ENCODE measurements at regions not wholly inside any gene's neighbourhood (a gene's known extent, or its start where the extent isn't known, plus 50 kb on each side); places are given as distances from the start of the nearest gene placed in this dataset.

DNA sequence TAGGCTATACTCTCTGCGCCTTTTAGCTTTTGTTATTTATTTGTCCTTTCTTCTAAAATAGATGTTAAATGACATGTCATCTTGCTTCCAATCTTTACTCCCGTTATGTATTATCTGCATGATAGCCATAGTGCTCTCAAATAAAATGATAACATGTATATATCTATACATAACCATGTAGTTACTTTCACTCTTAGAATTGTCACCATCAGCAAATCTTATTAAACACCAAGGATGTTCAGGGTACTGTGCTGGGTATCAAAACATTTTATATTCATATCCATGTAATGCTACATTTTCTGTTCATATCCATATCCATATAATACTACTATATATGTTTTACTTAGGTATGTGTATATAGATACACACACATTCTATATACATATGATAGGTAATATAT, 176.4 kb upstream of the CHST9 start:
- Histone ChIP-seq H3K27me3 (ENCODE audit: insufficient read depth, low read length) (no peaks in the 10 kb centered on the region), H3K36me3 (ENCODE audit: insufficient read depth, low read depth, low read length) (no peaks in the 10 kb centered on the region), H3K4me3 (ENCODE audit: low read length) (no peak overlapping the region), H3K27ac (ENCODE audit: low read length) (no peak overlapping the region), H3K4me1 (ENCODE audit: insufficient read depth, low read length) (no peaks in the 10 kb centered on the region), H3K9me3 (ENCODE audit: insufficient read depth, low read depth, low read length) (no peaks in the 10 kb centered on the region), H3K9ac (ENCODE audit: low read depth, low read length) (no peak overlapping the region)

DNA sequence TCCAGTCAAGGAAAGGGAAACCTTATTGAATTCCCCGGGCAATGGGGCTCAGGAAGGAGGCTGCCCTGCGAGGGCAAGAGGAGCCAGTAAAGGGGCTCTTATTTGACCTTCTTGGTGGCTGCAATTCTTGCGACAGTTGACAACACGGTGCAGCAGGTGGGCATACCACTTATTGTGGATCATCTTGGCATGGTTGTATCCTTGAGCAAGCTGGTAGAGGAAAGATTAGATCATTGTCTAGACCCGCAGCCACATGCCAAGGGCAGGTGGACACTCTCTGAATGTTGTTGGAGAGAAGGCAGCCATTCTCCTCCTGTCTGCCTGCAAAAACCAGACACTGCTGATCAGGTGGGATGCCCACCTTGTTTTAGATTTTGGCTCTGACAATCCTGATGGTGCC, 170.2 kb upstream of the CHST9 start:
- H3K27ac ChIP-seq (ENCODE audit: low read length): no peak overlapping the region
- no peaks in the 10 kb centered on the region for H3K27me3 ChIP-seq (ENCODE audit: insufficient read depth, low read length)
- no peaks in the 10 kb centered on the region for H3K9me3 ChIP-seq (ENCODE audit: insufficient read depth, low read depth, low read length)
- no peak overlapping the region for H3K4me3 ChIP-seq (ENCODE audit: low read length)
- no peak overlapping the region for H3K9ac ChIP-seq (ENCODE audit: low read depth, low read length)
- no peaks in the 10 kb centered on the region for H3K4me1 ChIP-seq (ENCODE audit: insufficient read depth, low read length)
- H3K36me3 ChIP-seq (ENCODE audit: insufficient read depth, low read depth, low read length): no peaks in the 10 kb centered on the region

DNA sequence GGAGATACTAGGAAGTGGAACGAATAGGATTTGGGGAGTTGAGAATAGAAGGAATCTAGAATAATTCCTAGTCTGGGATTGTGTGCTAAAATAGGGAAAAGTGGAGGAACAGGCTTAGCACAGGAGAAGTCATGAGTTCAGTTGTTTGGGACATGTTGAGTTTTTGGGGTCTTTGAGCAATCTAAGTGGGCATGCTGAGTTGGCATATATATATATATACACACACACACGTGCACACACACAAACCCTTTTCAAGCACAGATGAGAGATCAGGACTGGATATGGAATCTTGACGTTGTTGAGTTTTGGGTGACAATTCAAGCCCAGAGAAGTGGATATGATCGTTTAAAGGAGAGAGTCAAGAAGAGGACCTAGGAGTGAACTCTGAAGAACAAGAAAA, 168.2 kb upstream of the CHST9 start:
- Histone ChIP-seq H3K27ac (ENCODE audit: low read length) (no peak overlapping the region), H3K4me3 (ENCODE audit: low read length) (no peak overlapping the region), H3K27me3 (ENCODE audit: insufficient read depth, low read length) (no peaks in the 10 kb centered on the region), H3K9me3 (ENCODE audit: insufficient read depth, low read depth, low read length) (no peaks in the 10 kb centered on the region), H3K9ac (ENCODE audit: low read depth, low read length) (no peak overlapping the region), H3K4me1 (ENCODE audit: insufficient read depth, low read length) (no peaks in the 10 kb centered on the region), H3K36me3 (ENCODE audit: insufficient read depth, low read depth, low read length) (no peaks in the 10 kb centered on the region)

GRCh38 chr18:27349284-27349882, 164.3 kb upstream of the CHST9 start:
- H3K9me3 ChIP-seq (ENCODE audit: insufficient read depth, low read depth, low read length): no peaks in the 10 kb centered on the region
- no peaks in the 10 kb centered on the region for H3K4me1 ChIP-seq (ENCODE audit: insufficient read depth, low read length)
- H3K27ac ChIP-seq (ENCODE audit: low read length): no peak overlapping the region
- no peaks in the 10 kb centered on the region for H3K36me3 ChIP-seq (ENCODE audit: insufficient read depth, low read depth, low read length)
- no peak overlapping the region for H3K9ac ChIP-seq (ENCODE audit: low read depth, low read length)
- H3K27me3 ChIP-seq (ENCODE audit: insufficient read depth, low read length): no peaks in the 10 kb centered on the region
- no peak overlapping the region for H3K4me3 ChIP-seq (ENCODE audit: low read length)

GRCh38 chr18:27331606-27332005, 146.5 kb upstream of the CHST9 start:
- H3K9ac ChIP-seq (ENCODE audit: low read depth, low read length): no peak overlapping the region
- H3K27ac ChIP-seq (ENCODE audit: low read length): no peak overlapping the region
- no peaks in the 10 kb centered on the region for H3K9me3 ChIP-seq (ENCODE audit: insufficient read depth, low read depth, low read length)
- H3K4me1 ChIP-seq (ENCODE audit: insufficient read depth, low read length): no peaks in the 10 kb centered on the region
- no peaks in the 10 kb centered on the region for H3K27me3 ChIP-seq (ENCODE audit: insufficient read depth, low read length)
- no peaks in the 10 kb centered on the region for H3K36me3 ChIP-seq (ENCODE audit: insufficient read depth, low read depth, low read length)
- H3K4me3 ChIP-seq (ENCODE audit: low read length): no peak overlapping the region

DNA sequence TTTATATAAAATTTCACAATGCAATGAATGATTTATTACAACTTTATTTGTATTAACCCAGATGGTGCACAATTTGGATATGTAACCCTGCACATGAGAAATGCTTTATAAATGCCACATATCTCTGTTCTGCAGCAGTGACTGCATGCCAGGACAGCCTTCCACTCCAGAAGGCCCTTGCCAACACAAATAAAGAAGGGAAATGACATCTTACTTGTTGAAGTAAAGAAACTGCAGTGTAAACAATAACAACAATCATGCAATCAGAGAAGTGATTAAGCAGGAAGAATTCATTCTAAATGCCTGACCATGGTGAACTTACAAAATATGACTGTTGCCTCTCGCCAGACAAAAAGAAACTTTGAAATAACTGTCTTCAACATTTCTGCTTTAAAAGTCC, 129.9 kb upstream of the CHST9 start:
- H3K4me3 ChIP-seq (ENCODE audit: low read length): no peak overlapping the region
- H3K9ac ChIP-seq (ENCODE audit: low read depth, low read length): no peak overlapping the region
- H3K36me3 ChIP-seq (ENCODE audit: insufficient read depth, low read depth, low read length): no peaks in the 10 kb centered on the region
- no peaks in the 10 kb centered on the region for H3K27me3 ChIP-seq (ENCODE audit: insufficient read depth, low read length)
- H3K9me3 ChIP-seq (ENCODE audit: insufficient read depth, low read depth, low read length): no peaks in the 10 kb centered on the region; the same call in 1 of the 2 replicates
- no peaks in the 10 kb centered on the region for H3K4me1 ChIP-seq (ENCODE audit: insufficient read depth, low read length)
- no peak overlapping the region for H3K27ac ChIP-seq (ENCODE audit: low read length)

DNA sequence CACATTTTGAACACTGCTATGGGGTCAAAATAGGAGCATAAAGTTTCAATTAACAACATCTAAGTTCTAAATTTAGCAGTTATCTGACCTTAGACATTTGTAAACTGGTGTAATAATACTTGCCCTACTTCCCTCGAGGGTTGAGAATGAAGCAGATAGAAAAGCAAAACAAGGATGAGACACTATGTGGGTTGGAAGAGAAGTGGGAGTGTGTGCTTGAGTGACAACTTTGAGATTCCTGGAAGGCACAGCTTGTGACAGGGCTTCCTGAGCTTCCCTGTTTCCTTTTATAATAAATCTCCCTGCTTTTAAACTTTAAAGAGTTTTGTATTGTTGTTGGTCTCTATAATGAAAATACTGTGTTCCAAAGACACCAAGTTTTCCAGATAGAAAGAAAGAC, 128.6 kb upstream of the CHST9 start:
- no peaks in the 10 kb centered on the region for H3K36me3 ChIP-seq (ENCODE audit: insufficient read depth, low read depth, low read length)
- no peaks in the 10 kb centered on the region; the same call in 1 of the 2 replicates for H3K9me3 ChIP-seq (ENCODE audit: insufficient read depth, low read depth, low read length)
- H3K27me3 ChIP-seq (ENCODE audit: insufficient read depth, low read length): no peaks in the 10 kb centered on the region
- no peak overlapping the region for H3K27ac ChIP-seq (ENCODE audit: low read length)
- no peak overlapping the region for H3K4me3 ChIP-seq (ENCODE audit: low read length)
- no peaks in the 10 kb centered on the region for H3K4me1 ChIP-seq (ENCODE audit: insufficient read depth, low read length)
- H3K9ac ChIP-seq (ENCODE audit: low read depth, low read length): no peak overlapping the region

- no peak overlapping the region for H3K4me3 ChIP-seq (ENCODE audit: low read length)
- H3K4me1 ChIP-seq (ENCODE audit: insufficient read depth, low read length): no peaks in the 10 kb centered on the region
- no peak overlapping the region for H3K9ac ChIP-seq (ENCODE audit: low read depth, low read length)
- H3K36me3 ChIP-seq (ENCODE audit: insufficient read depth, low read depth, low read length): no peaks in the 10 kb centered on the region
- H3K9me3 ChIP-seq (ENCODE audit: insufficient read depth, low read depth, low read length): no peaks in the 10 kb centered on the region; the same call in 1 of the 2 replicates
- no peaks in the 10 kb centered on the region for H3K27me3 ChIP-seq (ENCODE audit: insufficient read depth, low read length)
- H3K27ac ChIP-seq (ENCODE audit: low read length): no peak overlapping the region
Measured at GRCh38 chr18:27312853-27313252, 127.7 kb upstream of the CHST9 start.

GRCh38 chr18:27312153-27312552, 127.0 kb upstream of the CHST9 start:
- H3K9me3 ChIP-seq (ENCODE audit: insufficient read depth, low read depth, low read length): no peaks in the 10 kb centered on the region; the same call in 1 of the 2 replicates
- no peak overlapping the region for H3K4me3 ChIP-seq (ENCODE audit: low read length)
- H3K4me1 ChIP-seq (ENCODE audit: insufficient read depth, low read length): no peaks in the 10 kb centered on the region
- H3K36me3 ChIP-seq (ENCODE audit: insufficient read depth, low read depth, low read length): no peaks in the 10 kb centered on the region
- no peaks in the 10 kb centered on the region for H3K27me3 ChIP-seq (ENCODE audit: insufficient read depth, low read length)
- no peak overlapping the region for H3K27ac ChIP-seq (ENCODE audit: low read length)
- no peak overlapping the region for H3K9ac ChIP-seq (ENCODE audit: low read depth, low read length)

- H3K4me3 ChIP-seq (ENCODE audit: low read length): no peak overlapping the region
- no peaks in the 10 kb centered on the region for H3K36me3 ChIP-seq (ENCODE audit: insufficient read depth, low read depth, low read length)
- H3K27ac ChIP-seq (ENCODE audit: low read length): no peak overlapping the region
- H3K4me1 ChIP-seq (ENCODE audit: insufficient read depth, low read length): no peaks in the 10 kb centered on the region
- no peaks in the 10 kb centered on the region for H3K27me3 ChIP-seq (ENCODE audit: insufficient read depth, low read length)
- no peak overlapping the region for H3K9ac ChIP-seq (ENCODE audit: low read depth, low read length)
- H3K9me3 ChIP-seq (ENCODE audit: insufficient read depth, low read depth, low read length): no peaks in the 10 kb centered on the region; the same call in 1 of the 2 replicates
Measured at GRCh38 chr18:27311114-27311513, 126.0 kb upstream of the CHST9 start.

- no peak overlapping the region for H3K27ac ChIP-seq (ENCODE audit: low read length)
- H3K9ac ChIP-seq (ENCODE audit: low read depth, low read length): no peak overlapping the region
- no peaks in the 10 kb centered on the region for H3K36me3 ChIP-seq (ENCODE audit: insufficient read depth, low read depth, low read length)
- H3K4me3 ChIP-seq (ENCODE audit: low read length): no peak overlapping the region
- H3K9me3 ChIP-seq (ENCODE audit: insufficient read depth, low read depth, low read length): no peaks in the 10 kb centered on the region
- no peaks in the 10 kb centered on the region for H3K27me3 ChIP-seq (ENCODE audit: insufficient read depth, low read length)
- no peaks in the 10 kb centered on the region; the same call in 1 of the 2 replicates for H3K4me1 ChIP-seq (ENCODE audit: insufficient read depth, low read length)
Measured at GRCh38 chr18:27301615-27302378, 116.7 kb upstream of the CHST9 start.

DNA sequence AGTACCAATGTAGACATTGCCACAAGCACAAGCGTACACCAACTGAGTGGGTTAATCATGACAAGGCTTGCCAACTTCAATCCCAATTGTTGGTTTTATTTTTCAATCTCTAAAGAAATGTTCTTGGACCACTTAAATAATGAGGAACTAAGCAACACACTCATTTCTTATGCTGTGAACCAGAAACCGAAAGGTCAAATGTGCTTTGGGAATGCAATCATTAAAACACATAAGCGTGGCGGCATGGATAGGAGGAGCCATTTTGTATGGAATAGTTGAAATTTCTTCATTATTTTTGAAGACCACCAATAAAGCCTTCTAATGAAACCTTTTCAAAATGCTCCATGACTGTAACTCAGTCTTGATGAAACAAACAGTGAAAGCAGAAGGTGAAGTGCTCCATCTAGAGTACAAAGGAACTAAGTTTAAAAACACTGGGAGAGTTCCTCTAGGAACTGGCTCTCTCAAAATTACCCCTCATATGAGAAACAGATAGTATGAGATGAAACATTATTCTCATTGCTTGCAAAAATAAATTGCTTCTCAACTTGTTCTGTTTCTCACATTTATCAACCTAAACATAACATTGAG, 113.2 kb upstream of the CHST9 start:
- H3K4me1 ChIP-seq (ENCODE audit: insufficient read depth, low read length): no peaks in the 10 kb centered on the region; the same call in 1 of the 2 replicates
- H3K27ac ChIP-seq (ENCODE audit: low read length): no peak overlapping the region
- no peak overlapping the region for H3K4me3 ChIP-seq (ENCODE audit: low read length)
- H3K9me3 ChIP-seq (ENCODE audit: insufficient read depth, low read depth, low read length): no peaks in the 10 kb centered on the region
- H3K36me3 ChIP-seq (ENCODE audit: insufficient read depth, low read depth, low read length): no peaks in the 10 kb centered on the region
- no peak overlapping the region for H3K9ac ChIP-seq (ENCODE audit: low read depth, low read length)
- H3K27me3 ChIP-seq (ENCODE audit: insufficient read depth, low read length): no peaks in the 10 kb centered on the region

Measured in iPS-20b (cell line).